Mucosa of rectum (tissue), 2 donors: ENCODE measurements at regions not wholly inside any gene's neighbourhood (a gene's known extent, or its start where the extent isn't known, plus 50 kb on each side); places are given as distances from the start of the nearest gene placed in this dataset.

Experiments used
- H3K27ac ChIP-seq, 2 donors: one replicate each; pipeline ENCODE4 v1.7.0; 2013; ENCODE audit warnings: inconsistent platforms in 2 of 2, low read depth in 2 of 2, low read length in 2 of 2
- H3K27me3 ChIP-seq, 2 donors: one replicate each; pipeline ENCODE4 v1.7.0; 2013; ENCODE audit warnings: low read length in 2 of 2; ENCODE audit not compliant: control insufficient read depth in 2 of 2, insufficient read depth in 2 of 2
- H3K36me3 ChIP-seq, 2 donors: one replicate each; pipeline ENCODE4 v1.7.0; 2013; ENCODE audit warnings: low read length in 2 of 2; ENCODE audit not compliant: control insufficient read depth in 2 of 2, insufficient read depth in 2 of 2
- H3K4me1 ChIP-seq, 2 donors: one replicate each; pipeline ENCODE4 v1.7.0; 2013; ENCODE audit warnings: low read length in 2 of 2, mild to moderate bottlenecking in 1 of 2; ENCODE audit not compliant: control insufficient read depth in 2 of 2, insufficient read depth in 2 of 2
- H3K4me3 ChIP-seq, 2 donors: one replicate each; pipeline ENCODE4 v1.7.0; 2013; ENCODE audit warnings: low read length in 2 of 2
- H3K9ac ChIP-seq, 2 donors: one replicate each; pipeline ENCODE4 v1.7.0; 2013; ENCODE audit warnings: low read length in 2 of 2, low read depth in 1 of 2, mild to moderate bottlenecking in 1 of 2
- H3K9me3 ChIP-seq, 2 donors: one replicate each; pipeline ENCODE4 v1.7.0; 2013; ENCODE audit warnings: low read length in 2 of 2; ENCODE audit not compliant: control insufficient read depth in 2 of 2
- donor health status: healthy.
- donor health status: Normal muscosa, but diverticular disease.

DNA sequence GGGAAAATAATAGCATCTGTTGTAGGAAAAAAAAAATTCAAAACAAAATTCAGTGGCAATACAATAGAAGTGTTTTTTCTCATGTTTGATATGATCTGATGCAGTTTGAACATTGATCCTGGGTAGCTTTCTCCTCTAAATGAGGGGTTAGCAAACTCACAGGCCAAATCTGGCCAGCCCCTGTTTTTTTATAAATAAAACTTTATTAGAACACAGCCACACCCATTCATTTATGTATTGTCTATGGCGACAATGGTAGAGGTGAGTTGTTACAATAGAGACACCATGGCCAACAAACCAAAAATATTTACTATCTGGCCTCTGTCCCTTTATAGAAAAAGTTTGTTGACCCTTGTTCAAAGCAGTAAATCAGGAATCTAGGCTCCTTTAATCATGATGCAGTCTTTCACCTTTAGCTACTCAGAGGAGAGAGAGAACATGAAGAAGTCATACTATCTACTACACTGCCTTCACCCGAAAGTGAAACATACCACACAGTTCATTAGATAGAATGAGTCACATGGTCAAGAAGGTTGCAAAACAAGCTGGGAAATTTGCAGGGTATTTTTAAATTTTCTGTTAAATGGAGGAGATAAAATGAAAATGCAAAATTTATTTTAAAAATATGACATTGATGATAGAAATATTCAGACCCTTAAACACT lies 186.6 kb upstream of the MAOA start:
- H3K9me3 ChIP-seq, result no peaks in the 10 kb centered on the region
- no peak overlapping the region for H3K9ac ChIP-seq
- no peaks in the 10 kb centered on the region for H3K27me3 ChIP-seq
- H3K4me1 ChIP-seq, result no peaks in the 10 kb centered on the region
- H3K4me3 ChIP-seq, result no peak overlapping the region
- H3K27ac ChIP-seq, result no peak overlapping the region
- H3K36me3 ChIP-seq, result no peaks in the 10 kb centered on the region

DNA sequence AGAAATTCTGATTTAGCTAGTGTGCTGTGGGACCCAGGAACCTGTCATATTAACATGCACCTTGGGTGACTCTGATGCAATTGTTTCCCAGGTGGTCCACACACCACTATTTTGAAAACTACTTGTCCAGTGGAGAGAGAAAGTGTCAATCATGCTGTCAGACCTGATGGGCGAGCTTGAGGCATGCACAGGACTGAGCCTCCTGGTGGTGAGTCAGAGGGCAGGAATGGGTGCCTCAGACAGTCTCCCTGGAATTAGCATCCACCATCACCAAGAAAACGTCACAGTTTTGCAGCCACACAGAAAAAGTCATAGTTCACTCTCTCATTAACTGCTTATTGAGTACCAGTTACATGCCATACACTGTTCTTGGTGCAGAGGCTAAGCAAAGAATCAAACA lies 181.8 kb upstream of the MAOA start:
- H3K4me3 ChIP-seq, result no peak overlapping the region
- peaks cover 0 to 3% of the 10 kb centered on the region in 2 donors for H3K27me3 ChIP-seq
- H3K9ac ChIP-seq, result no peak overlapping the region
- no peak overlapping the region for H3K27ac ChIP-seq
- no peaks in the 10 kb centered on the region for H3K4me1 ChIP-seq
- no peaks in the 10 kb centered on the region for H3K36me3 ChIP-seq
- no peaks in the 10 kb centered on the region for H3K9me3 ChIP-seq

DNA sequence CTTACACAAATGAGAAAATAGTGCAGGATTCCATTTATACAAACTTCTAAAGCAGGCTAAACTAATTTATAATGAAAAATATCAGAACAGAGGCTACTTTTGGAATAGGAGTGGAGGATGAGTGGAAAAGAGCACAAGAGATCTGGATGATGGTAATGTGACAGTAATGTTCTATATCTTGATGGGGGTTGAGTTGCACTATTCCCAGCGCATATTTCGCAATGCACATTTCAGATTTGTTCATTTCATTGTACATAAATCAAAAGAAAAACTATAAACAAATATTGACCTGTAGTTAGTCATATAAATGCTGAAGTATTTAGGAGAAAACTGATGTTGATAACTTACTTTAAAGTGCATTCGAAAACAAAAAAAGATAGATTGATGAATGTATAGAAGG lies 177.0 kb upstream of the MAOA start:
- Histone ChIP-seq H3K27ac (no peak overlapping the region), H3K4me3 (no peak overlapping the region), H3K4me1 (no peaks in the 10 kb centered on the region), H3K9ac (no peak overlapping the region), H3K36me3 (no peaks in the 10 kb centered on the region), H3K27me3 (peaks cover 3 to 8% of the 10 kb centered on the region in 2 donors), H3K9me3 (no peaks in the 10 kb centered on the region)

DNA sequence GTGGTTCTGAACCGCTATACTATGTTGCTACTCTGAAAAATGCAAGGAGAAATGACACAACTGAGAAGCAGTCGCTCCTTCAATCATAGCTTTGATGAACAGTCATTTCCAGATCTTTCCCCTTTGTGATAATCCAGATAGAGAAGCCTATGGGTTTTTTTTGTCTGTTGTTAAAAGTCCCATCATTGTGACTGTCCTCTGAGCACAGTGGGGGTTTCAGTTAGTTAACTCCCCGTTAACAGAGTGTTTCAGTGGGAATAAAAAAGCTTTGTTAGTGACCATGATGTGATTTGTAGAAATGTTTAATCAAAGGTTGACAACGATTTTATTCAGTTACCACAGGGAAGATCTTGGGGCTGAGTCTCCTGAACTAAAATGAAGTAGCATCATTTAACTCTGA lies 176.2 kb upstream of the MAOA start:
- no peaks in the 10 kb centered on the region for H3K36me3 ChIP-seq
- H3K4me3 ChIP-seq, result no peak overlapping the region
- H3K27me3 ChIP-seq, result peaks cover 3 to 8% of the 10 kb centered on the region in 2 donors
- no peak overlapping the region for H3K27ac ChIP-seq
- no peak overlapping the region for H3K9ac ChIP-seq
- H3K9me3 ChIP-seq, result no peaks in the 10 kb centered on the region
- no peaks in the 10 kb centered on the region for H3K4me1 ChIP-seq

DNA sequence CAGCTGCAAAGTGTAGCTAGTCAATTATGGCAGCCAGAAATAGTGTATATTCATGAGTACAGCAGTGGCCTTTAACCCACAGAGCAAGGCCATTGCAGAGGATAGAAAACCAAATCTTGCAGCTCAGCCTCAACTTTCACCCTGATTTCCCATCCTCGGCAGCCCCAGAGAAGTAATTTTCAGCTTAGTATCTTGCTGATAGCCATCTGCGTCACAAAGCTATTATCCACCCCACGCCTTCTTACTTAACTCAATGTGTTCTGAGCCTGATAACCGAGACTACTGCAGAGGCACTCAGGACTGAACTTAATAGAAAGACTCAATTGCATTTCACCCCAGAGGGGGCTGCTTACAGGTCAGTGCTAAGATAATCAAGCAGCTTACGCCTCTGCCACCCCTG lies 174.5 kb upstream of the MAOA start:
- Histone ChIP-seq H3K27ac (no peak overlapping the region), H3K9ac (no peak overlapping the region), H3K4me1 (no peaks in the 10 kb centered on the region), H3K36me3 (no peaks in the 10 kb centered on the region), H3K27me3 (peaks cover 4 to 8% of the 10 kb centered on the region in 2 donors), H3K4me3 (no peak overlapping the region), H3K9me3 (no peaks in the 10 kb centered on the region)

DNA sequence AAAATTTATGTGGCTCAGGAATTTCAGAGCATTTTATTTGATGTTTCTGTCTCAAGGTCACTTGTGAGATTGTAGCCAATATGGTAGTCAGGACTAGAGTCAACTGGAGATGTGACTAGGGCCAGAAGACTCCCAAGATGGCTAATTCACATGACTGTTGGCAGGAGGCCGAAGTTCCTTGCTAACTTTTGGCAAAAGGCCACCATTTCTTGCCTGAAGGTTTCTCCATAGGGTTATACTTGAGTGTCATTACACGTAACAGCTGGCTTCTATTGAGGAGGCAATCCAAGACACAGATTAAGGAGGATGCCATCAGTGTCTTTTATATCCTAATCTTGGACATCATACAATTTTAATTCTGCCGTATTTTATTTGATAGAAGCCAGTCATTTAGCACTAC lies 162.3 kb upstream of the MAOA start:
- no peak overlapping the region for H3K27ac ChIP-seq
- H3K4me3 ChIP-seq, result no peak overlapping the region
- H3K4me1 ChIP-seq, result no peaks in the 10 kb centered on the region
- H3K9ac ChIP-seq, result no peak overlapping the region
- no peaks in the 10 kb centered on the region for H3K27me3 ChIP-seq
- no peaks in the 10 kb centered on the region for H3K36me3 ChIP-seq
- H3K9me3 ChIP-seq, result no peaks in the 10 kb centered on the region

DNA sequence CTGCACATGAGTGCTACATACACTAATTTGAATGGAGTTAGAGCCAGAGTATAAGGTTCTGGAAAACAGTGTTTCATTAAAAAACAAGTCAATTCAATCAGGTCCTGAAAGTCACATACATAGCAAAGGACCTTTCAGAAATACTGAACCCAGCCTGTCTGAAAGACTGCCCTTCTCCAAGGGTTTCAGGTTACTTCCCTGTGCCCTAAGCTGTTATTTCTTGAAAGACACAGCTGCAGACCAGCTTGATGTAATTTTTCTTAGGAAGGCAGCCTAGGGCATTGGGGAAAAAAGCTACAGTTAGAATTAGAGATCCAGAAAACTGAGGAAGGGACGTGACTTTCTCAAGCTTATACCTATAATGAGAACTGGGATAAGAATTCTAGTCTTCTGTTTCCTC lies 155.9 kb upstream of the MAOA start:
- H3K9ac ChIP-seq, result no peak overlapping the region
- H3K36me3 ChIP-seq, result no peaks in the 10 kb centered on the region
- no peak overlapping the region for H3K27ac ChIP-seq
- H3K4me1 ChIP-seq, result no peaks in the 10 kb centered on the region
- H3K27me3 ChIP-seq, result peaks cover 0 to 5% of the 10 kb centered on the region in 2 donors
- no peaks in the 10 kb centered on the region for H3K9me3 ChIP-seq
- H3K4me3 ChIP-seq, result no peak overlapping the region

DNA sequence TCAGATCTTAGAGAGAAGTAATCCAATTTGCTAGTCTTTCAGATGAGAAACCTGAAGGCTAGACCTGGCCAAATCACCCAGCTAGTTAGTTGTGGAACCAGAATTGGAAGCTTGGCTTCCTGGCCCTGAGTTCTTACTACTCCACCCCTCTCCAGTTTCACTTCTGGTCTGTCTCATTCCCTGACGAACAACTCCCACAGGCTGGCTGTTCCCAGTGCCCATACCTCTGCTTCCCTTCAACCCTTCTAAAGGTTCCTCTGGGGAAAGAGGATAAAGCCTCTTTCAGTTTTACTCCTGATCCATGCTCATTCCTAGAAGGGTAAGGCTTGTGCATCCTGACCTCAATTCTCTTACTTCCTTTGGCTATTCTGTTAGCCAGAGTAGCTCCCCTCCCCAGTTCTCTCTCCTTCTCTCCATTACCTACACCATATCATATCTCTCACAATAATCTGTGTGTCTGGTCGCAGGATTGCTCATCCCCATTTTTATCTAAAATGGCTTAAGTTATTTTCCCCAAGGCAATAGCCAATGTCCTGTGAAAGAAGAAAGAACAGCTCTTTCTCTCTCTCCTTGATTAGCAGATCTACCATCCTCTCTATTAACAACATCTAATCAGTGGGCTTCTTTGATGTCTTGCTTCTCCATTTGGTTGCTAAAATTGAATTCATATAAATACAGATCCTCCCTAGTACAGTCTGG lies 155.0 kb upstream of the MAOA start:
- Histone ChIP-seq H3K27ac (no peak overlapping the region), H3K9ac (no peak overlapping the region), H3K36me3 (no peaks in the 10 kb centered on the region), H3K9me3 (no peaks in the 10 kb centered on the region), H3K4me3 (no peak overlapping the region), H3K4me1 (no peaks in the 10 kb centered on the region), H3K27me3 (peaks cover 0 to 5% of the 10 kb centered on the region in 2 donors)

DNA sequence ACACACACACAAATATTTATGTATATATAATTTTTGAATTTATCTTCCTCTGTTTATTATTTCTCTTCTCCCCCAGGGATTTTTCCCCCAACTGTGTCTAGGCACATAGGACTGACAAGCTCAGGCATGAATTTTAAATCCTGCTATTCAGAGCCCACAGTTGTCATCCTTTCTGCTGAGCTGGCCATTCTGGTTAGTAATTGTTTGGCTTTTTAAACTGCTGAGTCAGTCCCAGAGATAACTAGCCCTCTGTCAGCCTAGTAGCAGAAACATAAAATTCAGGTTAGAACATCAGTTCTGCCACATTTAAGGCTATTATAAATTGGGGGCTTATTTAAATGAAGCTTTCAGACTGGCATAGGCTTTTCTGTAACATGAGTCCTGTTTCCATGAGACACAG lies 151.7 kb upstream of the MAOA start:
- H3K9ac ChIP-seq, result no peak overlapping the region
- no peak overlapping the region for H3K27ac ChIP-seq
- H3K36me3 ChIP-seq, result no peaks in the 10 kb centered on the region
- no peaks in the 10 kb centered on the region for H3K4me1 ChIP-seq
- H3K9me3 ChIP-seq, result no peaks in the 10 kb centered on the region
- H3K27me3 ChIP-seq, result peaks cover 0 to 12% of the 10 kb centered on the region in 2 donors
- H3K4me3 ChIP-seq, result no peak overlapping the region

DNA sequence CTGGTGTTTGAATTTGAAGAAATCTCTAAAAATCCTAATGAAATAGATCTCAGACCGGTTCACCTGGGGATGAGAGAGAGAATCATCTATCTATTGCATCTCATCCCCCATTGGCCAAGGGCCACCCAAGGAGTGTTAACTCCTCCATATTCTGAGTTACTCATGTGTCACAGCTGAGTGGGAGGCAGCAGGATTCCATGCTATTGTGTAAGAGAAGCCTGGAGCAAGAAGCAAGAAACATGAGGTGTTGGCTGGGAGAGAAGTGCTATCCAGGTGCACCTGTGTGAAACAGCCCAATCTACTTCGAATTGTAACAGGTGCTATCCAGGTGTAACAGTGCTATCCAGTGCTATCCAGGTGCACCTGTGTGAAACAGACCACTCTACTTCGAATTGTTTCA lies 150.3 kb upstream of the MAOA start:
- Histone ChIP-seq H3K27me3 (peaks cover 0 to 12% of the 10 kb centered on the region in 2 donors), H3K4me3 (no peak overlapping the region), H3K27ac (no peak overlapping the region), H3K4me1 (no peaks in the 10 kb centered on the region), H3K9ac (no peak overlapping the region), H3K9me3 (no peaks in the 10 kb centered on the region), H3K36me3 (no peaks in the 10 kb centered on the region)
